Activated CD8-positive, alpha-beta T cell treated with anti-CD3 and anti-CD28 coated beads, Interleukin-2, amount 10 ng/mL, durations not matched to agents 7 days and 5 days (primary cell): ENCODE measurements at regions not wholly inside any gene's neighbourhood (a gene's known extent, or its start where the extent isn't known, plus 50 kb on each side); places are given as distances from the start of the nearest gene placed in this dataset.

Experiments
- ATAC-seq: fragments of 150-1000 bp; cut with Tn5 transposase; one replicate; pipeline ENCODE4 v1.10.0; 2021; ENCODE audit warnings: moderate library complexity
- CTCF ChIA-PET: fragments of 350-600 bp; sonication (Branson Sonifier 250); formaldehyde crosslinking; loops from one replicate; lab custom pipeline; 2021; ENCODE audit warnings: antibody characterized with exemption; lab: Charles Lee
- POLR2A ChIA-PET: fragments of 350-600 bp; sonication (Branson Sonifier 250); formaldehyde crosslinking; loops from one replicate; lab custom pipeline; 2021; ENCODE audit warnings: antibody characterized with exemption; lab: Charles Lee
- DNase-seq: peaks from one replicate; pipeline ENCODE4 v3.0.0-alpha.2; 2020
- H3K27ac Mint-ChIP-seq: one replicate; pipeline ENCODE4 v1.8.0; 2021; ENCODE audit warnings: mild to moderate bottlenecking, mixed read lengths
- H3K27me3 Mint-ChIP-seq: one replicate; pipeline ENCODE4 v1.8.0; 2021; ENCODE audit warnings: low read depth, mixed read lengths
- H3K36me3 Mint-ChIP-seq: one replicate; pipeline ENCODE4 v1.8.0; 2021; ENCODE audit warnings: low read depth, mixed read lengths
- H3K4me1 Mint-ChIP-seq: one replicate; pipeline ENCODE4 v1.8.0; 2021; ENCODE audit warnings: low read depth, mixed read lengths
- H3K4me3 Mint-ChIP-seq: one replicate; pipeline ENCODE4 v1.8.0; 2021; ENCODE audit warnings: mild to moderate bottlenecking, mixed read lengths
- H3K9me3 Mint-ChIP-seq: one replicate; pipeline ENCODE4 v1.8.0; 2022; ENCODE audit warnings: mixed read lengths; ENCODE audit not compliant: insufficient read depth

GRCh38 chr3:187571701-187572100 lies 98.5 kb downstream of the SST start:
- Mint-ChIP-seq H3K36me3 (no peaks in the 10 kb centered on the region), H3K4me3 (no peak overlapping the region), H3K27ac (no peak overlapping the region), H3K27me3 (peaks cover 14% of the 10 kb centered on the region), H3K4me1 (no peaks in the 10 kb centered on the region), H3K9me3 (no peaks in the 10 kb centered on the region)
- ChIA-PET CTCF (interaction anchor here (2.3 kb wide), 1 partner anchor 108 kb away, joined by 7 read pairs; no protein-coding TSS in a partner anchor), POLR2A (no interaction called here)
- no peak for DNase-seq
- ATAC-seq = no peak

GRCh38 chr3:187570776-187571175 lies 99.4 kb downstream of the SST start:
- ChIA-PET CTCF (interaction anchor here (2.3 kb wide), 1 partner anchor 109 kb away, joined by 7 read pairs; no protein-coding TSS in a partner anchor), POLR2A (no interaction called here)
- ATAC-seq = no peak

GRCh38 chr3:187568171-187568570 lies 102.0 kb downstream of the SST start:
- ATAC-seq (no peak), DNase-seq (no peak)
- POLR2A ChIA-PET = no interaction called here

More at GRCh38 chr3:187570776-187571175, 99.4 kb downstream of the SST start:
- Mint-ChIP-seq H3K4me3 (no peak overlapping the region), H3K4me1 (no peaks in the 10 kb centered on the region), H3K9me3 (no peaks in the 10 kb centered on the region), H3K36me3 (no peaks in the 10 kb centered on the region), H3K27me3 (peaks cover 16% of the 10 kb centered on the region), H3K27ac (no peak overlapping the region)
- no peak for DNase-seq

DNA sequence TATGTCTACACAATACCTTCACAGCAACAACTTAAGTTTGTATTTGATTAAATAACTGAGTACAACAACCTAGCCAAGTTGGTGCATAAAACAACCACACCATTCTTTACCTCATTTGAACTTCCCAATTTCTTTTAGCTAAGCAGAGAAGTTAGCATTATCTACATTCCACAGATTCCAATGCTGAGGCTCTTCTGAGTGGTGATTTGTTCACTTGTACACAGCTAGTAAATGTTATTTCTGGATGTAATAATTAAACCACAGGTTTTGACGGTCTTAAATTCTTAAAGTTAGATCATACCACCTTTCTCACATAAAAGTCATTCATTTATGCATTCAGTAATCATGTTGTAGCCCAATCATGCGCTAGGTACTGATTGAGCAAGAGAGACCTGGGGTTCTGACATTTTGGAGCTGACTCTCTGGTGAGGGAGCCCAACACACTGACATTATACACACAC lies 102.5 kb downstream of the SST start:
- Mint-ChIP-seq H3K4me1 (no peaks in the 10 kb centered on the region), H3K36me3 (no peaks in the 10 kb centered on the region), H3K9me3 (no peaks in the 10 kb centered on the region), H3K27me3 (peaks cover 17% of the 10 kb centered on the region), H3K4me3 (no peak overlapping the region), H3K27ac (no peak overlapping the region)
- ATAC-seq = no peak
- CTCF ChIA-PET = interaction anchor here (0.8 to 1.9 kb wide), 3 partner anchors 48 to 249 kb away, joined by 3 to 4 read pairs (median 4); no protein-coding TSS in a partner anchor
- POLR2A ChIA-PET = no interaction called here
- DNase-seq = no peak

More at GRCh38 chr3:187568171-187568570, 102.0 kb downstream of the SST start:
- no peaks in the 10 kb centered on the region for H3K9me3 Mint-ChIP-seq
- H3K4me1 Mint-ChIP-seq = no peaks in the 10 kb centered on the region
- CTCF ChIA-PET = interaction anchor here (1.3 to 1.9 kb wide), 2 partner anchors 111 to 249 kb away, joined by 4 read pairs; no protein-coding TSS in a partner anchor
- H3K36me3 Mint-ChIP-seq = no peaks in the 10 kb centered on the region
- peaks cover 17% of the 10 kb centered on the region for H3K27me3 Mint-ChIP-seq
- H3K27ac Mint-ChIP-seq = no peak overlapping the region
- no peak overlapping the region for H3K4me3 Mint-ChIP-seq

- DNase-seq (no peak), ATAC-seq (no peak)
- no peak overlapping the region for H3K4me3 Mint-ChIP-seq
- H3K4me1 Mint-ChIP-seq = no peaks in the 10 kb centered on the region
- ChIA-PET POLR2A (no interaction called here), CTCF (interaction anchor here (0.8 to 1.9 kb wide), 3 partner anchors 49 to 248 kb away, joined by 3 to 4 read pairs (median 4); no protein-coding TSS in a partner anchor)
- H3K27ac Mint-ChIP-seq = no peak overlapping the region
- peaks cover 15% of the 10 kb centered on the region for H3K27me3 Mint-ChIP-seq
- H3K36me3 Mint-ChIP-seq = no peaks in the 10 kb centered on the region
- H3K9me3 Mint-ChIP-seq = no peaks in the 10 kb centered on the region
These were observed 103.2 kb downstream of the SST start for GRCh38 chr3:187567021-187567420.

DNA sequence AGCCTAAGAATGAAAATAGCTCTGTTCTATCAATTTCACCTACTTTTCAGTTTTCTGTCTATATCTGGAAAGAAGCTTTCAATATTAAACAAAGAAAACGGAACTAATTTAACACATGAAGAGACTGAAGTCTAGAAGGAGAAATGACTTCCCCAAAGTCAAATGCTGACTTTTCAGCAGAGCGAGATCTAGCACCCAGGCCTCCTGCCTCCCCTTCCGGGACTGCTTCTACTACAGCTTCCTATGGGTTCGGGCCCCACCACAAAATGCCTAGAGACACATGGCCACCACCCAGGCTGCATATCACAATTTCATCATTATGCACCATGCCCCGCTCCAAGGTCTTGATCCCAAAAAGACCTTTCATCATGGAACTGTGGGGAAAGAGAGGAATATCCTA lies 104.5 kb downstream of the SST start:
- peaks cover 15% of the 10 kb centered on the region for H3K27me3 Mint-ChIP-seq
- no peaks in the 10 kb centered on the region for H3K36me3 Mint-ChIP-seq
- DNase-seq (no peak), ATAC-seq (no peak)
- no peaks in the 10 kb centered on the region for H3K9me3 Mint-ChIP-seq
- no peaks in the 10 kb centered on the region for H3K4me1 Mint-ChIP-seq
- H3K27ac Mint-ChIP-seq = no peak overlapping the region
- H3K4me3 Mint-ChIP-seq = no peak overlapping the region
- CTCF ChIA-PET = interaction anchor here (0.6 to 1.4 kb wide), 2 partner anchors 50 to 1229 kb away, joined by 4 read pairs; no protein-coding TSS in a partner anchor
- POLR2A ChIA-PET = no interaction called here

GRCh38 chr3:187558990-187559389 lies 111.2 kb downstream of the SST start:
- H3K27ac Mint-ChIP-seq = no peak overlapping the region

DNA sequence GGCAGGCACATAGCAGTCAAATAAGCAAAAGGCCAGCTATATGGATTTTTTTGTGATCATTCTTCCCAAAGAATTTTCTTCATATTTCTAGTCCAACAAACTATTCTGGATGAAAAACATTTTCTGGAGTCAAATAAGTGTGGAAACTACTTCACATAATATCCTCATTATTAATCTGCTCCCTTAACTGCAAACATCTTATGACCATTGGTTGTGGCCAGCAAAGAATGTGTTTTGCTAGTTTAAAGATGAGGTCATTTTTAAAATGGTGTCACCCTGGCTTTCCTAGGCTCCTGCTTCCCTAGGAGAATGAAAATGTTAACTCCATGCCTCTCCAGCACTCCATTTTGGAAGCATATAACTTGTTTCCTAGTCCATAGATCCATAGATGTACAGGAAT lies 118.8 kb downstream of the SST start:
- H3K4me3 Mint-ChIP-seq = no peak overlapping the region
- CTCF ChIA-PET = no interaction called here
- no peaks in the 10 kb centered on the region for H3K9me3 Mint-ChIP-seq

More at GRCh38 chr3:187558990-187559389, 111.2 kb downstream of the SST start:
- peaks cover 13% of the 10 kb centered on the region for H3K27me3 Mint-ChIP-seq
- no peaks in the 10 kb centered on the region for H3K36me3 Mint-ChIP-seq
- no peak overlapping the region for H3K4me3 Mint-ChIP-seq
- H3K9me3 Mint-ChIP-seq = no peaks in the 10 kb centered on the region
- DNase-seq (no peak), ATAC-seq (no peak)
- POLR2A ChIA-PET = no interaction called here
- no peaks in the 10 kb centered on the region for H3K4me1 Mint-ChIP-seq
- CTCF ChIA-PET = no interaction called here

DNA sequence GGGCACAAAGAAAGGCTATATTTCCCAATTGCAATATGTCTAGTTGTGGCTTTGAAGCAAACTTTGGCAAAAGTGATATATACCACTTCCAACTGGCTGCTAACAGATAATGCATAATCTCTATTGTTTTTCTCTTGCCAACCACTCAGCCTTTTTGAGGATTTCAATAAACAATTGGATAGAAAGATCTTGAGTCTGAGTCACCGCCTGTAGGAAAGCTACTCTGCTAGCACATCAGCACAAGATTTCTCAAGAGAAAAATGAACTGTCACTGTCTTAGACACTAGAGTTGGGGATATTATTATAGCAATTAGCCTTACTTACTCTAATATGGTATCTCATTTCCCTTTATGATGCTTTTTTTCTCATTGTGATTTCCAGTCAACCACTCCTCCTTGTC lies 119.7 kb downstream of the SST start:
- ChIA-PET POLR2A (no interaction called here), CTCF (no interaction called here)
- no peak for ATAC-seq
- Mint-ChIP-seq H3K36me3 (no peaks in the 10 kb centered on the region), H3K4me3 (no peak overlapping the region), H3K4me1 (no peaks in the 10 kb centered on the region), H3K27ac (no peak overlapping the region), H3K27me3 (peaks cover 20% of the 10 kb centered on the region), H3K9me3 (no peaks in the 10 kb centered on the region)
- no peak for DNase-seq

More for the DNA sequence above, 118.8 kb downstream of the SST start:
- Mint-ChIP-seq H3K36me3 (no peaks in the 10 kb centered on the region), H3K27ac (no peak overlapping the region), H3K4me1 (no peaks in the 10 kb centered on the region), H3K27me3 (peaks cover 20% of the 10 kb centered on the region)
- POLR2A ChIA-PET = no interaction called here
- DNase-seq = no peak
- ATAC-seq = no peak

GRCh38 chr3:187545366-187545765 lies 124.8 kb downstream of the SST start:
- no peaks in the 10 kb centered on the region for H3K4me1 Mint-ChIP-seq
- DNase-seq = no peak
- no peaks in the 10 kb centered on the region for H3K36me3 Mint-ChIP-seq
- H3K9me3 Mint-ChIP-seq = no peaks in the 10 kb centered on the region
- H3K4me3 Mint-ChIP-seq = no peak overlapping the region
- no peak for ATAC-seq
- no peak overlapping the region for H3K27ac Mint-ChIP-seq
- ChIA-PET CTCF (no interaction called here), POLR2A (no interaction called here)
- H3K27me3 Mint-ChIP-seq = peaks cover 9% of the 10 kb centered on the region

- Mint-ChIP-seq H3K4me3 (no peak overlapping the region), H3K36me3 (no peaks in the 10 kb centered on the region), H3K4me1 (no peaks in the 10 kb centered on the region), H3K9me3 (no peaks in the 10 kb centered on the region), H3K27ac (no peak overlapping the region), H3K27me3 (peaks cover 10% of the 10 kb centered on the region)
- CTCF ChIA-PET = no interaction called here
- ATAC-seq = no peak
- no peak for DNase-seq
- POLR2A ChIA-PET = no interaction called here
These were observed 125.9 kb downstream of the SST start for GRCh38 chr3:187544326-187544725.

GRCh38 chr3:187540847-187541246 lies 129.3 kb downstream of the SST start:
- ATAC-seq (no peak), DNase-seq (no peak)
- Mint-ChIP-seq H3K4me3 (no peak overlapping the region), H3K9me3 (no peaks in the 10 kb centered on the region), H3K27ac (no peak overlapping the region), H3K4me1 (no peaks in the 10 kb centered on the region), H3K27me3 (peaks cover 2% of the 10 kb centered on the region), H3K36me3 (no peaks in the 10 kb centered on the region)
- ChIA-PET POLR2A (no interaction called here), CTCF (no interaction called here)
